ENCODE measurements at regions not wholly inside any gene's neighbourhood (a gene's known extent, or its start where the extent isn't known, plus 50 kb on each side); places are given as distances from the start of the nearest gene placed in this dataset.

DNA sequence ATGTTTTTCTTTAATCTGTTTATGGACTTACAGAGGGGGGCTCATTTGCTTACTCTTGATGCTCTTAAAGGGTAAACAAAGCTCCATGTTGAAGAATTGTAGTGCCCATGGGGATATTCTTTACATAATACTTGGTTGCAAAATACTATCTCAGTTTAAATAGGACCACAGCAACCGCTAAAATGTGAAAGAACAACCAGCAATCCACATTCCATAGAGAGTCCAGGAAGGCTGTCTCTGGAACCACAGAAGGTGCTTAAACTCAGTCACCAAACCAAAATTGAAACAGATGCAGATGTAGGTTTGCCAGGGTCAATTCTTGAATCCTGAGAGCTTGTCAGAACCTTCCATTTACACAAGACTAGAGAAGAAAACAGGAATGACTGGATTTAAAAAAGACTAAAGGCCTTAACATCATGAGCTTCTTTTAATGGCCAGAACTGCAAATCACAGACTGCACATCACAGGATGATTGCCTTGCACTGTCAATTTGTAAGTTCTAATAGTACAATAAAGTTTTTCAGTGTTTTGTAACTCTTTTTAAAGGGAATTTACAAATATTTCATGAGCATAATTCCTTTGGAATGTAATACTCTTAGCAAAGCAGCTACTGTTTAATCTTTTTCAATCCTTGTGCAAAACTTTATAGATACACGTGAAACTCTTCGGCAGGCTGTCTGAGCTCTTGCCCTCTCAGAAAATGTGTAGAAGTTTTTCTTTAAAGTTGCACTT lies 661.6 kb downstream of the SI start:
- DNase-seq (ENCODE audit: low read depth, low spot score) = no peak
- RAD21 ChIA-PET (ENCODE audit: low non-redundant PET in 1 of 2, low total read pairs in 2 of 2, uncharacterized antibody in 2 of 2, unreplicated experiment in 2 of 2) = no interaction called here
- intact Hi-C loops (cut with micrococcal nuclease) = no loop called here
- H3K9ac ChIP-seq (ENCODE audit: low read length) = no peak overlapping the region
- no peaks in the 10 kb centered on the region for H3K9me3 ChIP-seq (ENCODE audit: control insufficient read depth in 1 of 2, insufficient read depth in 1 of 2, low read depth in 1 of 2, low read length in 2 of 2)
- BruUV-seq (replicated peaks) = no TSS peak
- no peak overlapping the region for H3K27ac ChIP-seq (ENCODE audit: low read depth, low read length)
- POLR2A ChIA-PET = no interaction called here
- no peaks in the 10 kb centered on the region for H4K20me1 ChIP-seq (ENCODE audit: insufficient read depth)
- H3K4me2 ChIP-seq (ENCODE audit: low read length) = no peak overlapping the region
- TF ChIP-seq POLR2AphosphoS5 (IDR thresholded peaks at IDR 0.05; ENCODE audit: low read depth, low read length) (no peak), SP1 (IDR thresholded peaks at IDR 0.05; ENCODE audit: low read depth) (no peak), ZNF274 (IDR thresholded peaks at IDR 0.05; ENCODE audit: low read depth, low read length) (no peak), CEBPB (IDR thresholded peaks at IDR 0.05; ENCODE audit: low read depth) (no peak), EZH2phosphoT487 (IDR thresholded peaks at IDR 0.05; ENCODE audit: borderline replicate concordance) (no peak), ELF1 (IDR thresholded peaks at IDR 0.05; ENCODE audit: borderline replicate concordance, low read depth) (no peak), SIN3A (IDR thresholded peaks at IDR 0.05; ENCODE audit: low read depth) (no peak), FOSL1 (IDR thresholded peaks at IDR 0.05; ENCODE audit: low read depth) (no peak), ZFX (IDR thresholded peaks at IDR 0.05) (no peak), TCF7L2 (IDR thresholded peaks at IDR 0.05; ENCODE audit: borderline replicate concordance, extremely low read depth, insufficient read depth, insufficient read length) (no peak), JUND (IDR thresholded peaks at IDR 0.05) (no peak), RAD21 (IDR thresholded peaks at IDR 0.05; ENCODE audit: low read depth) (no peak)
- TF ChIP-seq, protein P1, sequence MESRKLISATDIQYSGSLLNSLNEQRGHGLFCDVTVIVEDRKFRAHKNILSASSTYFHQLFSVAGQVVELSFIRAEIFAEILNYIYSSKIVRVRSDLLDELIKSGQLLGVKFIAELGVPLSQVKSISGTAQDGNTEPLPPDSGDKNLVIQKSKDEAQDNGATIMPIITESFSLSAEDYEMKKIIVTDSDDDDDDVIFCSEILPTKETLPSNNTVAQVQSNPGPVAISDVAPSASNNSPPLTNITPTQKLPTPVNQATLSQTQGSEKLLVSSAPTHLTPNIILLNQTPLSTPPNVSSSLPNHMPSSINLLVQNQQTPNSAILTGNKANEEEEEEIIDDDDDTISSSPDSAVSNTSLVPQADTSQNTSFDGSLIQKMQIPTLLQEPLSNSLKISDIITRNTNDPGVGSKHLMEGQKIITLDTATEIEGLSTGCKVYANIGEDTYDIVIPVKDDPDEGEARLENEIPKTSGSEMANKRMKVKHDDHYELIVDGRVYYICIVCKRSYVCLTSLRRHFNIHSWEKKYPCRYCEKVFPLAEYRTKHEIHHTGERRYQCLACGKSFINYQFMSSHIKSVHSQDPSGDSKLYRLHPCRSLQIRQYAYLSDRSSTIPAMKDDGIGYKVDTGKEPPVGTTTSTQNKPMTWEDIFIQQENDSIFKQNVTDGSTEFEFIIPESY (IDR thresholded peaks at IDR 0.05; ENCODE audit: extremely low read depth, insufficient replicate concordance, low read length) = no peak
- TF ChIP-seq, protein P2, sequence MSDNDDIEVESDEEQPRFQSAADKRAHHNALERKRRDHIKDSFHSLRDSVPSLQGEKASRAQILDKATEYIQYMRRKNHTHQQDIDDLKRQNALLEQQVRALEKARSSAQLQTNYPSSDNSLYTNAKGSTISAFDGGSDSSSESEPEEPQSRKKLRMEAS (IDR thresholded peaks at IDR 0.05) = no peak
- TF ChIP-seq, protein P3, sequence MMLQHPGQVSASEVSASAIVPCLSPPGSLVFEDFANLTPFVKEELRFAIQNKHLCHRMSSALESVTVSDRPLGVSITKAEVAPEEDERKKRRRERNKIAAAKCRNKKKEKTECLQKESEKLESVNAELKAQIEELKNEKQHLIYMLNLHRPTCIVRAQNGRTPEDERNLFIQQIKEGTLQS (IDR thresholded peaks at IDR 0.05) = no peak
- TF ChIP-seq, protein P4, sequence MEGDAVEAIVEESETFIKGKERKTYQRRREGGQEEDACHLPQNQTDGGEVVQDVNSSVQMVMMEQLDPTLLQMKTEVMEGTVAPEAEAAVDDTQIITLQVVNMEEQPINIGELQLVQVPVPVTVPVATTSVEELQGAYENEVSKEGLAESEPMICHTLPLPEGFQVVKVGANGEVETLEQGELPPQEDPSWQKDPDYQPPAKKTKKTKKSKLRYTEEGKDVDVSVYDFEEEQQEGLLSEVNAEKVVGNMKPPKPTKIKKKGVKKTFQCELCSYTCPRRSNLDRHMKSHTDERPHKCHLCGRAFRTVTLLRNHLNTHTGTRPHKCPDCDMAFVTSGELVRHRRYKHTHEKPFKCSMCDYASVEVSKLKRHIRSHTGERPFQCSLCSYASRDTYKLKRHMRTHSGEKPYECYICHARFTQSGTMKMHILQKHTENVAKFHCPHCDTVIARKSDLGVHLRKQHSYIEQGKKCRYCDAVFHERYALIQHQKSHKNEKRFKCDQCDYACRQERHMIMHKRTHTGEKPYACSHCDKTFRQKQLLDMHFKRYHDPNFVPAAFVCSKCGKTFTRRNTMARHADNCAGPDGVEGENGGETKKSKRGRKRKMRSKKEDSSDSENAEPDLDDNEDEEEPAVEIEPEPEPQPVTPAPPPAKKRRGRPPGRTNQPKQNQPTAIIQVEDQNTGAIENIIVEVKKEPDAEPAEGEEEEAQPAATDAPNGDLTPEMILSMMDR (IDR thresholded peaks at IDR 0.05 in 2 of 3, conservative IDR thresholded peaks at IDR 0.05 in 1 of 3; ENCODE audit: borderline replicate concordance in 1 of 3, insufficient read depth in 1 of 3, low read depth in 2 of 3, low read length in 2 of 3) = no peak
- CTCF ChIA-PET = no interaction called here
- no peaks in the 10 kb centered on the region for H3K36me3 ChIP-seq (ENCODE audit: control insufficient read depth in 1 of 2, insufficient read depth in 2 of 2, low read length in 2 of 2)
- no peaks in the 10 kb centered on the region for H3K79me2 ChIP-seq (ENCODE audit: insufficient read depth, low read length)
- H3K9me2 ChIP-seq (ENCODE audit: insufficient read depth) = no peaks in the 10 kb centered on the region
- H3K27me3 ChIP-seq (ENCODE audit: insufficient read depth, low read length) = no peaks in the 10 kb centered on the region
- no peak overlapping the region for H3K4me3 ChIP-seq (replicated peaks in 1 of 2; ENCODE audit: low read depth in 1 of 2, low read length in 2 of 2)
- no peak overlapping the region for H2AFZ ChIP-seq (ENCODE audit: low read depth, low read length, poor library complexity, severe bottlenecking)
- no peak for ATAC-seq
- no peaks in the 10 kb centered on the region for H3K4me1 ChIP-seq (ENCODE audit: control insufficient read depth in 1 of 2, insufficient read depth in 2 of 2, low read length in 2 of 2)

All from HCT116 (cell line).